Testis (tissue), 2 donors: ENCODE measurements at regions not wholly inside any gene's neighbourhood (a gene's known extent, or its start where the extent isn't known, plus 50 kb on each side); places are given as distances from the start of the nearest gene placed in this dataset.

Experiments used
- POLR2A ChIP-seq: fragments of 450-650 bp; IDR thresholded peaks from one replicate; pipeline ENCODE4 v1.6.1; 2017; ENCODE audit warnings: antibody characterized with exemption, mild to moderate bottlenecking, moderate library complexity
- TF ChIP-seq, protein P1 (sequence below), 3 experiments: fragments of 450-650 bp in 2 of 3; fragments of 200-600 bp in 1 of 3; sonication (generic) in 1 of 3; IDR thresholded peaks; one replicate each; pipeline ENCODE4 v1.5.1; 2016 to 2019; ENCODE audit warnings: antibody characterized with exemption in 3 of 3, mild to moderate bottlenecking in 2 of 3, moderate library complexity in 1 of 3

GRCh38 chr15:38996111-38996631, 431.6 kb upstream of the RASGRP1 start:
- TF ChIP-seq, protein P1, sequence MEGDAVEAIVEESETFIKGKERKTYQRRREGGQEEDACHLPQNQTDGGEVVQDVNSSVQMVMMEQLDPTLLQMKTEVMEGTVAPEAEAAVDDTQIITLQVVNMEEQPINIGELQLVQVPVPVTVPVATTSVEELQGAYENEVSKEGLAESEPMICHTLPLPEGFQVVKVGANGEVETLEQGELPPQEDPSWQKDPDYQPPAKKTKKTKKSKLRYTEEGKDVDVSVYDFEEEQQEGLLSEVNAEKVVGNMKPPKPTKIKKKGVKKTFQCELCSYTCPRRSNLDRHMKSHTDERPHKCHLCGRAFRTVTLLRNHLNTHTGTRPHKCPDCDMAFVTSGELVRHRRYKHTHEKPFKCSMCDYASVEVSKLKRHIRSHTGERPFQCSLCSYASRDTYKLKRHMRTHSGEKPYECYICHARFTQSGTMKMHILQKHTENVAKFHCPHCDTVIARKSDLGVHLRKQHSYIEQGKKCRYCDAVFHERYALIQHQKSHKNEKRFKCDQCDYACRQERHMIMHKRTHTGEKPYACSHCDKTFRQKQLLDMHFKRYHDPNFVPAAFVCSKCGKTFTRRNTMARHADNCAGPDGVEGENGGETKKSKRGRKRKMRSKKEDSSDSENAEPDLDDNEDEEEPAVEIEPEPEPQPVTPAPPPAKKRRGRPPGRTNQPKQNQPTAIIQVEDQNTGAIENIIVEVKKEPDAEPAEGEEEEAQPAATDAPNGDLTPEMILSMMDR (IDR thresholded peaks at IDR 0.05) = no peak
- no peak for TF ChIP-seq POLR2A
